Heart left ventricle (tissue), 14 donors: ENCODE measurements at regions not wholly inside any gene's neighbourhood (a gene's known extent, or its start where the extent isn't known, plus 50 kb on each side); places are given as distances from the start of the nearest gene placed in this dataset.

ENCODE experiments used
- ATAC-seq, 4 donors: fragments of 200-7000 bp; cut with Tn5 transposase; one replicate each; pipeline ENCODE4 v1.9.1; 2020 to 2022; ENCODE audit warnings: moderate library complexity in 4 of 4, mild to moderate bottlenecking in 3 of 4, moderate number of reproducible peaks in 1 of 4
- DNase-seq, 5 donors: peaks; one replicate each; pipeline ENCODE4 v3.0.0-alpha.2; 2020
- H3K27ac ChIP-seq, 12 donors: fragments of 200-600 bp; sonication (generic) in 4 of 12; one replicate each; pipeline versions ENCODE4 v1.5.0 to v1.8.0; 2016 to 2022; ENCODE audit warnings: mild to moderate bottlenecking in 2 of 12
- H3K27me3 ChIP-seq, 9 donors: fragments of 200-600 bp; sonication (generic) in 2 of 9; one replicate each; pipeline versions ENCODE4 v1.5.1 to v1.8.0; 2016 to 2022; ENCODE audit warnings: mild to moderate bottlenecking in 3 of 9
- H3K36me3 ChIP-seq, 9 donors: fragments of 200-600 bp; sonication (generic) in 2 of 9; one replicate each; pipeline versions ENCODE4 v1.5.0 to v1.8.0; 2018 to 2022; ENCODE audit warnings: mild to moderate bottlenecking in 2 of 9
- H3K4me1 ChIP-seq, 12 donors: fragments of 200-600 bp; sonication (generic) in 4 of 12; one replicate each; pipeline versions ENCODE4 v1.5.0 to v1.8.0; 2016 to 2022; ENCODE audit warnings: mild to moderate bottlenecking in 3 of 12
- H3K4me3 ChIP-seq, 12 donors: fragments of 200-600 bp; sonication (generic) in 4 of 12; one replicate each; pipeline versions ENCODE4 v1.5.0 to v1.8.0; 2017 to 2022; ENCODE audit warnings: mild to moderate bottlenecking in 9 of 12, moderate library complexity in 4 of 12
- H3K9me3 ChIP-seq, 12 donors: fragments of 200-600 bp; sonication (generic) in 4 of 12; one replicate each; pipeline versions ENCODE4 v1.5.0 to v1.8.0; 2016 to 2022; ENCODE audit warnings: mild to moderate bottlenecking in 1 of 12
- CTCF ChIP-seq, 12 donors: fragments of 200-600 bp; sonication (generic) in 4 of 12; IDR thresholded peaks; one replicate each; pipeline versions ENCODE4 v1.5.0 to v1.8.0; 2018 to 2022; ENCODE audit warnings: antibody characterized with exemption in 12 of 12, mild to moderate bottlenecking in 5 of 12
- POLR2A ChIP-seq, 2 donors: fragments of 450-650 bp; IDR thresholded peaks; one replicate each; pipeline ENCODE4 v1.6.1; 2017; ENCODE audit warnings: antibody characterized with exemption in 2 of 2, mild to moderate bottlenecking in 2 of 2, moderate library complexity in 2 of 2
- intact Hi-C, 10 donors: fragments of 100-400 bp; cut with DNase I; formaldehyde crosslinking; loops; one replicate each; pipeline versions ENCODE4 v1.11.1 to v1.14.2; 2022
- donor health status: ischemic (EF 13 %, LVEDD 7.1; RV severe dilation, severe dysfunction).
- donor health status: DM: no; HTN: yes; CAD: no.
- donor health status: DM: no; HTN: no; CAD: no.
- donor health status: ischemic (EF 25% LVEDD 6.9; RV normal size, moderate dysfunction).
- donor health status: ischemic (EF 25% LVEDD 5.7; RV mildly dilated, moderate dysfunction).
- donor health status: DM: yes; HTN: yes; CAD: no.
- donor health status: ischemic (EF 35%, LVEDD 5.7; RV mildly dilated, moderate dysfunction).
- donor health status: nonischemic (EF 11% LVEDD 7.7; RV severe dilation, severe dysfunction).
- donor health status: DM: yes; HTN: yes; CAD: no.
- donor health status: PGD.
- donor health status: ischemic (EF 29% LVEDD 5.4; RV normal size, mild dysfunction).
- donor health status: nonischemic (EF 23%, LVEDD 6.1; RV moderate dilation, normal function).

DNA sequence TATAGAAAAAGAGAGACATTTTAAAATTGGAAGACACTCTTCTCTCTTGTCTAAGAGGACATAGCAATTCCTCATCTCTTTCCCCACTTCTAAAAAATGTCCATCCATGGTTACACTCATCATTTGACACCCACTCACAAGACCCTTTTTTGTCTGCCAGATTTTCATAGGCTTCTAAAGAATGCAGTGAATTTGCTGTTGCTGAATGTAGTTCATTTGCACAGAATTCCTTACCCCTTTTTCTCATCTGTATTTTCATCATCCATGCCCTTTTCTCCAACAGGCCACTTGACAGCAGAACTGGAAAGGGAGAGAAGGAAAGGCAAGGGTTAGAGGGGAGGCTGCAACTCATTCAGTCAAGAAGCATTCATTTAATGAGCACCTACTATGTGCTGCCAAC, 128.0 kb downstream of the NUAK1 start:
- H3K36me3 ChIP-seq: no peaks in the 10 kb centered on the region
- ATAC-seq (no peak), DNase-seq (no peak)
- H3K27ac ChIP-seq: no peak overlapping the region
- no peaks in the 10 kb centered on the region for H3K27me3 ChIP-seq
- peaks cover 0 to 4% (median 0%) of the 10 kb centered on the region in 12 donors for H3K4me1 ChIP-seq
- intact Hi-C loops: no loop called here
- H3K9me3 ChIP-seq: no peaks in the 10 kb centered on the region
- H3K4me3 ChIP-seq: no peak overlapping the region
- no peak for TF ChIP-seq CTCF (IDR thresholded peaks at IDR 0.05)
- no peak for TF ChIP-seq POLR2A (IDR thresholded peaks at IDR 0.05)
